ENCODE measurements at regions not wholly inside any gene's neighbourhood (a gene's known extent, or its start where the extent isn't known, plus 50 kb on each side); places are given as distances from the start of the nearest gene placed in this dataset.
A peak's percentile ranks its signal among the peaks of the same experiment; 100 is the strongest.
"Not testable (repeated sequence)": the region's sequence is repeated elsewhere in the genome, so short reads cannot be mapped to it uniquely, and the experiment has no call there.

GRCh38 chr22:23503142-23503541 is 76.9 kb downstream of the IGLL1 start:
- no peak for DNase-seq (ENCODE audit: low read depth)
- in situ Hi-C loops (cut with HindIII; ENCODE audit: low pct_unique_long_range_greater_than_20kb, low sequenced_read_pairs): no loop called here

GRCh38 chr22:23501708-23502107 is 78.4 kb downstream of the IGLL1 start:
- no peak for DNase-seq (ENCODE audit: low read depth)
- in situ Hi-C loops (cut with HindIII; ENCODE audit: low pct_unique_long_range_greater_than_20kb, low sequenced_read_pairs): no loop called here

GRCh38 chr22:23501261-23501619 is 78.8 kb downstream of the IGLL1 start:
- in situ Hi-C loops (cut with HindIII; ENCODE audit: low pct_unique_long_range_greater_than_20kb, low sequenced_read_pairs): no loop called here
- no peak for DNase-seq (ENCODE audit: low read depth)

DNA sequence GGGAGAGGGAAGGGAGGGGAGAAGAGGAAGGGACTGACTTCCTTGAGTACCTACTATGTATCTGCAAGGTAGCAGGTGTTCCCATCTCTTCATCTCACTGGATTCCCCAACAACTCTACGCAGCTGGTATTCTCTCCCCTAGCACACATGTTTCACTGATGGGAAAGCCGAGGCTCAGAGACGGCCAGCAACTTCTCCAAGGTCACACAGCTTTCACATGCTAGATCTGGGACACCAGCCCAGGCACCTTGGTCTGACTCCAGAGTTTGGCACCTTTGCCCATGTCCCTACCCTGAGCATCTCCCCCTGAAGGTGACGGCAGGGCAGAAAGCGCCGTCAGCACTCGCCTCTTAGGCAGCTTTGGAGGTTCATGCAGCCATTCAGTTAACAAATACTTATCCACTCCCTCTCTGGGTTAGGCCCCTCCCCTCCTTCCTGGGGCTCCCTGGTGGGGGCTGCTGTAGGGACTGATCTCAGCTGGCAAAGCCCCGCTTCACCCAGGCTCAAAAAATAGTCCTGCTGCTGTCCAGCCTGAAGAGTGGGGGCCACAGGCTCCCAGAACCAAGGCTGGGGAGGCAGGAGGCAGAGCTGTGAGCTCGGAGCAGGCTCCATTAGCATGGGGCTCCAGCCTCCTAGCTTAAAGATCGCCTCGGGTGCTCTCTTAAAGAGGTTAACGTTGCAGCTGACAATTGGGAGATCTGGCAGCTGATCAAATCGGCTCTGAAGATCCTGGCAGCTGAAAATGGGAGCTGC is 79.4 kb downstream of the IGLL1 start:
- in situ Hi-C loops (cut with HindIII; ENCODE audit: low pct_unique_long_range_greater_than_20kb, low sequenced_read_pairs): no loop called here

DNA sequence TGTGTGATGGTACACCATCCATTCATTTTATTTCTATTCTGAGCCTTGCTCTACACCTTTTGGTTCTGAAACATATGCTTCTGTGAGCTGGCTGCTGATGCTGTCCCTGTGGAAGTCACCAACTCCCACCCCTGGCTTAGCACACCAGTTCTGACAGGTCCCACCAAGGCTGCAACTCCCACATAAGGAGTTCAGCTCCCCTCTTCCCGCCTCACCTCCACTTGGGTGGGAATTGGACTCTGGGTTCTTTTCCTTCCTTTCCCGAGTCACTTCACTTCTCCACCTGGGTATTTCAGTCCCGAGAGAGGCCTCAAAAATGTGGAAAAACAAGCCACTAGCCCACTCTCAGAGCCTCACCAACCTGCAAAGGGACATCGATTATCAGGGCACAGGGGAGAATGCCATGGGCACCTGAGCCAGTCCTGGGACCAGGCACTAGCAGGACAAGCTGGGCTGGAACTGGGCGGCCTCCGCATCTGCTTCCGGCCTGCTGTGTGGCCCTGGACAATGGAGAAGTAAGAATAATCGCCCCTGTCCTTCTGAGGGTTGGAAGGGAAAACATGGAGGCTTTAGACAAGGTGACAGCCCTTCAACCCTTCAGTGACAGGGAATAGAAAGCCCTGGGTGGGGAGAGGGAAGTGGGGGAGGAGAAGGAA is 80.1 kb downstream of the IGLL1 start:
- no peak for DNase-seq (ENCODE audit: low read depth)
- in situ Hi-C loops (cut with HindIII; ENCODE audit: low pct_unique_long_range_greater_than_20kb, low sequenced_read_pairs): no loop called here

More for the DNA sequence above, 79.4 kb downstream of the IGLL1 start:
- DNase-seq (ENCODE audit: low read depth): no peak

- in situ Hi-C loops (cut with HindIII; ENCODE audit: low pct_unique_long_range_greater_than_20kb, low sequenced_read_pairs): no loop called here
- DNase-seq (ENCODE audit: low read depth): no peak
Measured at GRCh38 chr22:23498811-23499798, 81.0 kb downstream of the IGLL1 start.

GRCh38 chr22:23497889-23498288 is 82.2 kb downstream of the IGLL1 start:
- DNase-seq (ENCODE audit: low read depth); in situ Hi-C loops (cut with HindIII; ENCODE audit: low pct_unique_long_range_greater_than_20kb, low sequenced_read_pairs): not testable (repeated sequence)

GRCh38 chr22:23497016-23497885 is 82.8 kb downstream of the IGLL1 start:
- no peak for DNase-seq (ENCODE audit: low read depth)
- in situ Hi-C loops (cut with HindIII; ENCODE audit: low pct_unique_long_range_greater_than_20kb, low sequenced_read_pairs): no loop called here

DNA sequence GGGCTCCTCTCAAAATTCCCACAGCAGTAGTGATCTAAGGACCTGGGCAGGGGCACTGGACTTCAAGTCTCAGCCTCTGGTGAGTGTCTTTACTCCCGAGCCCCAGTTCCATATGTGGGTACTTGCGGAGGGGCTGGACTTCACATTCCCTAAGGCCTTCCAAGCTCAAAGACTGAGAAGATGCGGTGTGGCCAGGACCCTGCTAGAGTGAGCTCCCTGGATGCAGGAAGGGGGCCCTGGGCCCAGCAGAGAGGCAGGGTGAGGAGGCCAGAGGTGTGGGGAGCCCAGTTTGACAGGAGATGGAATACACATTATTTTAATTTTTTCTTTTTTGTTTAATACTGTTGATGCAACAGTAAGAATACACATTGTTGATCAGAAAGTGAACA is 83.7 kb downstream of the IGLL1 start:
- no peak for DNase-seq (ENCODE audit: low read depth)
- in situ Hi-C loops (cut with HindIII; ENCODE audit: low pct_unique_long_range_greater_than_20kb, low sequenced_read_pairs): no loop called here

DNA sequence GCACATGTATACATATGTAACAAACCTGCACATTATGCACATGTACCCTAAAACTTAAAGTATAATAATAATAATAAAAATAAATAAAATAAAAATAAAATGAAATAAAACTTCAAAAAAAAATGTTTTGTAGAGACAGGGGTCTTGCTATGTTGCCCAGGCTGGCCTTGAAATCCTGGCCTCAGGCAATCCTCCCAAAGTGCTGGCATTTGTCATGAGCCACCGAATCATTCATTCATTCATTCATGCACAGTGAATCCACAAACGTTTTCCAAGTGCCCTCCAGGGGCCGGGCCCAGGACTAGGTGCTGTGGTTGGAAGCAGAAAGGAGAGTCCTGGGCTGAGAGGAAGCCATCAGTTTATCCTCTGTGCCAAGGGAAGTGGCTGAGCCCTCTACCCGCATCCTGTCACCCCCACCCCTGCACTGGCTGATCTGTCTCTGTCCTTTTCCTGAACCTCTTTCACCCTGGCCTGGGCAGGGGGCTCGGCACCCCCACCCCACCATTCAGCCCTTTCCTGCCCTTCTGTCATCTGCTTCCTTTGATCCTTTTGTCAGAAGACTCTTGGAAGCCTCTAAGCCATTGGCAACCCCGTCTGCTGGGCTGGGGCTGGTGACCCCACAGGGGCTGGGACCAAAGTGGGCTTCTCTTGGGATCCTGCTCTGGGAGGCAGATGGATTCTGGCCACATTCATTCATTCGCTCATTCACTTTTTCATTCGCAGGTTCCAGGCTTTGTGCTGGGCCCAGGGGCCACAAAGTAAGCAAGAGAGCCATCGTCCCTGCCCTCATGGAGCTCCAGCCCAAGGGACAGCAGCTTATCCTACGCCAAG is 84.3 kb downstream of the IGLL1 start:
- in situ Hi-C loops (cut with HindIII; ENCODE audit: low pct_unique_long_range_greater_than_20kb, low sequenced_read_pairs): no loop called here
- no peak for DNase-seq (ENCODE audit: low read depth)

DNA sequence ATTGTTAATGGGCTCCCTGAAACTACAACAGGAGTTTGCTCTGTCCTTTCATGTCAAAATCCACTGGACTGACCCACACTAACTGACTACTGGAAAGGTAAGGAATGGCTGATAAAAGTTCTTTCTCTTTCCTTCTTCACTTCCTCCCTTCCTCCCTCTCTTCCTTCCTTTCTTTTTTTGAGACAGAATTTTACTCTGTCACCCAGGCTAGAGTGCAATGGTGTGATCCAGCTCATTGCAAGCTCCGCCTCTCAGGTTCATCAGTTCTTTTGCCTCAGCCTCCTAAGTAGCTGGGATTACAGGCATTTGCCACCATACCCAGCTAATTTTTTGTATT is 85.2 kb downstream of the IGLL1 start:
- in situ Hi-C loops (cut with HindIII; ENCODE audit: low pct_unique_long_range_greater_than_20kb, low sequenced_read_pairs): no loop called here
- no peak for DNase-seq (ENCODE audit: low read depth)

DNA sequence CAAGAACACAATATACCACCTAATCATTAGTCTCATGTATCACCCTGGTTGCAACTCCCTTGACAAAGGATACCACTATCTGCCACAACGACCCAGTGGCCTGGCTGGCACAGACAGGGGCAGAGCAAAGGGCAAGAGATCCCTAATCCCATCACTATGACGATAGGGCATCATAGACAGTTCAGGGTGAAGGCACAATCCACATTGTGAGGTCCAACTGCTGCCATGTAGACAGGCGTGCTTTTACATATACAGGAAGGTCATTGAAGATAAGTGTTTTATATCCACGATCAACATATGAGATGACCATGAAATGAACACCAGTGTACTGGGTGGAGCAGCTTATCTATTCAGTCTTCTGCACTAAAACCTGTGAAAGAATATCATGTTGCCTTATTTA is 94.6 kb downstream of the IGLL1 start:
- no peak for DNase-seq (ENCODE audit: low read depth)
- in situ Hi-C loops (cut with HindIII; ENCODE audit: low pct_unique_long_range_greater_than_20kb, low sequenced_read_pairs): no loop called here

DNA sequence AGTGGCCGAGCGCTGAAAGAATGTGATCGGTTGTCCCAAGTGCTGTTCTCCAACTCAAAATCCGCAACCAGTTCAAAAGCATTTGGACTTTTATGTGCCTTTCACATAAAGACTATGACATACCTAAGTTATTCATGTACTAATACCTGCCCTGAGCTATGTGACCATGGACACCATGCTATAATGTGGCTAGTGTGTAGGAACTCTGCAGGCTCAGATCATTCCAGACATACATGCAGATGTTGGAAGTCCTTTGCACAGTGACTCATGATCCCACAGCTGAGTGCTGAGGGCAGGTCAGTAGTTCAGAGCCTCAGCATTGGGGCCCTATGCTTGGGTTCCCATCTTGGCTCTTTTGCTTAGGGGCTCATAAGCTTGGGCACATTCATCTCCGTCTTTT is 95.4 kb downstream of the IGLL1 start:
- in situ Hi-C loops (cut with HindIII; ENCODE audit: low pct_unique_long_range_greater_than_20kb, low sequenced_read_pairs): no loop called here
- no peak for DNase-seq (ENCODE audit: low read depth)

- DNase-seq (ENCODE audit: low read depth): no peak
- in situ Hi-C loops (cut with HindIII; ENCODE audit: low pct_unique_long_range_greater_than_20kb, low sequenced_read_pairs): no loop called here
Measured at GRCh38 chr22:23481369-23481768, 98.7 kb downstream of the IGLL1 start.

GRCh38 chr22:23478175-23478574 is 101.9 kb downstream of the IGLL1 start:
- in situ Hi-C loops (cut with HindIII; ENCODE audit: low pct_unique_long_range_greater_than_20kb, low sequenced_read_pairs): no loop called here
- peak; percentile 70 for DNase-seq (ENCODE audit: low read depth)

DNA sequence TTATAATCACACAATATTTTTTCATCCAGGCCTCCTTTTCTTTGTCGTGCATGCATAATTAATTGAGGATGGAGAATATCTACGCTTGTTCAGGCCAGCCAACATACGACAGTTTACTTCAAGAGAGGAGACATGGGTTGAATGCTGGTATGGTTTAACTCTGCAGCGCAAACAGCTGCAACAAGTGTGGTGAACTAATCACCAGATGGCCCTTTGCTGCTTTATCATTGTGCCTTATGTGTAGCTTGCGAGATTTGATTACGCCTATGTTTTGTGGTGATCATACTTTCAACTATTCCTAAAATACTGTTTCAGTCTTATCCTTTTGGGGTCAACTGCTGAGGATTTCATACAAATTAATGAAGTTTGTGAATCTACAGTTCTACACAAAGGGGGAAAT is 105.6 kb downstream of the IGLL1 start:
- DNase-seq (ENCODE audit: low read depth); in situ Hi-C loops (cut with HindIII; ENCODE audit: low pct_unique_long_range_greater_than_20kb, low sequenced_read_pairs): not testable (repeated sequence)

GRCh38 chr22:23473901-23474300 is 106.2 kb downstream of the IGLL1 start:
- in situ Hi-C loops (cut with HindIII; ENCODE audit: low pct_unique_long_range_greater_than_20kb, low sequenced_read_pairs): no loop called here
- DNase-seq (ENCODE audit: low read depth): no peak
